ENCODE measurements at regions not wholly inside any gene's neighbourhood (a gene's known extent, or its start where the extent isn't known, plus 50 kb on each side); places are given as distances from the start of the nearest gene placed in this dataset.

DNA sequence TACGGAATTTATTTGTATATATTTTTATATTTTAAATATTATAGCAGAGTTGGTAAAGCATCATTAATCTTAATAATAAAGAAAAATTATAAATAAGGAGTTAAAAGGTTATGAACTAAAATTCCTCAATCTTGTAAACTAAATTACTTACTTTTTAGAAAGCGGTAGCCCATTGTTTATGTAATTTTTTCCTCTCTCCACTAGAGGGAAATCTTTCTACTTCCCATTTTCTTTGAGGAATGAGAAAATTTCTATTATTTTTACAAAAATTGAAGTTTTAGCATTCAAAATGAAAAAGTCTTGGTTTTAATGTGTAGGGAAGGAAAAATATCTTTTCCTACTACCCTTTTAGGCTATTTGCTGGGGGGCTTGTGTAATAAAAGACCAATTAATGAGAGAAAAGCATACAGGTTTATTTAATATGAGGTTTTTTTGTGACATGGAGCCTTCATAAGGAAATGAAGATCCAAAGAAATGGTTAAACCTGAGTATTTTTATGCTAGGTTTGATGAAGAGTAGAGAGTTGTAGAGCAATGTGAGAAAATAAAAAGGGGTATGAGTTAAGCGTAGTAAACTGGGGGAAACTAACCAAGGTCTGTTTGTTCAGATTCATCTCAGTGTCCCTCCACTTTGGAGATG, 68.7 kb upstream of the ADAD1 start:
- peak in 1 of 2 donors; percentile 5 for DNase-seq

DNA sequence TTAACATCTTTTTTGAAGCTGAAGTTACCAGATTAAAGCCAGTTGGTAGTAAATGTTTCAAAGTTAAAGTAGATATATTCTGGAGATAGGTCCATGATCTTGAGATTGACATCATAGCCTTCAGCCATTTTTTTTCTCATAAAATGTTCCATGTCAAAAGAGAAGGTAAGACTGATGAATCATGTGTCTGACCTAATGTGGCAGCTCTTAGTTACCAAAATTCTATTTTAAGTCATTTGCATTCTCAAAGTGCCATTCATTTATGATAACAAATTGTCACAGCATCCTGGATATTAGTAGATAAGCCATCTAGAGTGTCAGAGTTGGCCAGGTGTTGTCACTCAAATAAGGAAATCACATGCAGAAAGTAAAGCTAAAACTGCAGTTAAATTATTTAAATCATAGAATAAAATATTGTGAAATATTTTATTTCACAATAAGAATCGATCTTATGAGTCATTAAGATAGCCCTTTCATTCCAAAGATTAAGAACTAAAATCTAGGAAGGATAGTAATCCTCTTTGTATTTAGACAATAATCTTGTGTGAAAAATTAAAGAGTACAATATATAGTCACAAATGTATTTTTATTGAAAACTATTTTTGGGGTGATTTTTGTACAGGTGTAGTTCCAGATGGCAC, 65.7 kb upstream of the ADAD1 start:
- no peak for DNase-seq

DNA sequence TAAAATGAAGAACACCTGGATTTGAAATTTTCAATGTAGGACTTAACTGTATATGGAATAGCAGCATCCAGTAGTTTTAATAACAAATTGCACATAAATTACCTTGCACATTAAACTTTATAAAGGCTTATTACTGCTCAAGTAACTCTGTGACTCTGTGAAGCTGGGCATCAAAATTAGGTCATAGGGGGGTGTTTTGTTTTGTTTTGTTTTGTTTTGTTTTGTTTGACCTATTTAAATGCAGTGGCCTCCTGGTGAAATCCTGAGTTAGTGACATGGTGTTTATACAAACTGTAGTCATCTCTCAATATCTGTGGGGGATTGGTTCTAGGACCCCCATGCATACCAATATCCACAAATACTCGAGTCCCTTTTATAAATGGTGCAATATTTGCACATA, 51.9 kb upstream of the ADAD1 start:
- no peak for DNase-seq

DNA sequence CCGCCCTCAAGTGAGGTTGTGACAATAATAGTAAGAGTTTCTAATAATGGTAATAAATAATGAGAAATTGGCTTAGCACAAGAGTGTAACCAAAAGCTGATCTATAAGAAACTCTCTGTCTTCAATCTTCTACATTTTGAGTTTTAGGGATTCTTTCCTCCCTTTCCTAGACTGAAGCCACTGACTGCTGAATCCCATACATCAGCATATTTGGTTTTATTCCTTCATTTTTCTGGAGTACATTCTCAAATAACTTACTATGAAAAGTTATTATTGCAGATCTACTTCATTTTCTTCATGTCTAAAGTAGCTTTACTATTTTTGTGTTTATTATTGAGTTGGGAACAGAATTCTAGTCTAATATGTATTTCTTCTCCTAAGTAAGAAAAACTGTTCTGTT, 49.9 kb upstream of the ADAD1 start:
- DNase-seq = no peak
